ENCODE measurements at regions not wholly inside any gene's neighbourhood (a gene's known extent, or its start where the extent isn't known, plus 50 kb on each side); places are given as distances from the start of the nearest gene placed in this dataset.

GRCh38 chr9:12906646-12907045 lies 131.8 kb downstream of the LURAP1L start:
- no peak overlapping the region for H3K4me3 ChIP-seq (IDR thresholded peaks at IDR 0.05; ENCODE audit: insufficient read depth, low read depth, low read length)
- H4K20me1 ChIP-seq (ENCODE audit: insufficient read depth), result no peaks in the 10 kb centered on the region
- no peaks in the 10 kb centered on the region for H3K4me1 ChIP-seq (ENCODE audit: low read depth, poor library complexity, severe bottlenecking)
- no peaks in the 10 kb centered on the region for H3K27me3 ChIP-seq (ENCODE audit: insufficient read depth, low read depth)
- no peak overlapping the region for H2AFZ ChIP-seq (ENCODE audit: low read depth)
- TF ChIP-seq CTCF (conservative IDR thresholded peaks at IDR 0.05; ENCODE audit: low read depth, low read length), result no peak
- no peaks in the 10 kb centered on the region for H3K36me3 ChIP-seq (ENCODE audit: insufficient read depth)
- H3K79me2 ChIP-seq (ENCODE audit: insufficient read depth, low read depth), result no peaks in the 10 kb centered on the region
- H3K4me2 ChIP-seq, result no peak overlapping the region
- no peak overlapping the region for H3K27ac ChIP-seq
- H3K9ac ChIP-seq, result no peak overlapping the region

- Histone ChIP-seq H3K9ac (no peak overlapping the region), H4K20me1 (ENCODE audit: insufficient read depth) (no peaks in the 10 kb centered on the region), H3K79me2 (ENCODE audit: insufficient read depth, low read depth) (no peaks in the 10 kb centered on the region), H3K4me3 (IDR thresholded peaks at IDR 0.05; ENCODE audit: insufficient read depth, low read depth, low read length) (no peak overlapping the region), H3K4me2 (no peak overlapping the region), H3K4me1 (ENCODE audit: low read depth, poor library complexity, severe bottlenecking) (no peaks in the 10 kb centered on the region), H3K27me3 (ENCODE audit: insufficient read depth, low read depth) (no peaks in the 10 kb centered on the region), H2AFZ (ENCODE audit: low read depth) (no peak overlapping the region), H3K27ac (no peak overlapping the region), H3K36me3 (ENCODE audit: insufficient read depth) (no peaks in the 10 kb centered on the region)
- TF ChIP-seq CTCF (conservative IDR thresholded peaks at IDR 0.05; ENCODE audit: low read depth, low read length), result no peak
These were observed 134.1 kb downstream of the LURAP1L start for GRCh38 chr9:12908895-12909294.

- H3K4me2 ChIP-seq, result no peak overlapping the region
- H4K20me1 ChIP-seq (ENCODE audit: insufficient read depth), result no peaks in the 10 kb centered on the region
- H3K4me1 ChIP-seq (ENCODE audit: low read depth, poor library complexity, severe bottlenecking), result no peaks in the 10 kb centered on the region
- no peaks in the 10 kb centered on the region for H3K27me3 ChIP-seq (ENCODE audit: insufficient read depth, low read depth)
- H3K36me3 ChIP-seq (ENCODE audit: insufficient read depth), result no peaks in the 10 kb centered on the region
- H3K4me3 ChIP-seq (IDR thresholded peaks at IDR 0.05; ENCODE audit: insufficient read depth, low read depth, low read length), result no peak overlapping the region
- no peak for TF ChIP-seq CTCF (conservative IDR thresholded peaks at IDR 0.05; ENCODE audit: low read depth, low read length)
- H3K27ac ChIP-seq, result no peak overlapping the region
- no peak overlapping the region for H2AFZ ChIP-seq (ENCODE audit: low read depth)
- H3K9ac ChIP-seq, result no peak overlapping the region
- H3K79me2 ChIP-seq (ENCODE audit: insufficient read depth, low read depth), result no peaks in the 10 kb centered on the region
These were observed 140.6 kb downstream of the LURAP1L start for GRCh38 chr9:12915366-12915954.

GRCh38 chr9:12916042-12916441 lies 141.2 kb downstream of the LURAP1L start:
- Histone ChIP-seq H3K4me3 (IDR thresholded peaks at IDR 0.05; ENCODE audit: insufficient read depth, low read depth, low read length) (no peak overlapping the region), H3K9ac (no peak overlapping the region), H3K27ac (no peak overlapping the region), H3K79me2 (ENCODE audit: insufficient read depth, low read depth) (no peaks in the 10 kb centered on the region), H3K27me3 (ENCODE audit: insufficient read depth, low read depth) (no peaks in the 10 kb centered on the region), H3K36me3 (ENCODE audit: insufficient read depth) (no peaks in the 10 kb centered on the region), H2AFZ (ENCODE audit: low read depth) (no peak overlapping the region), H3K4me1 (ENCODE audit: low read depth, poor library complexity, severe bottlenecking) (no peaks in the 10 kb centered on the region), H3K4me2 (no peak overlapping the region), H4K20me1 (ENCODE audit: insufficient read depth) (no peaks in the 10 kb centered on the region)
- TF ChIP-seq CTCF (conservative IDR thresholded peaks at IDR 0.05; ENCODE audit: low read depth, low read length), result no peak

All from KMS-11 (cell line).